H9 (cell line): ENCODE measurements at regions not wholly inside any gene's neighbourhood (a gene's known extent, or its start where the extent isn't known, plus 50 kb on each side); places are given as distances from the start of the nearest gene placed in this dataset.

Experiments used
- DNase-seq: peaks from one replicate; pipeline ENCODE4 v3.0.0-alpha.2; 2017
- H2AFZ ChIP-seq: one replicate; pipeline ENCODE4 v1.6.1; 2013; ENCODE audit warnings: mild to moderate bottlenecking, low read length, control low read depth, moderate library complexity
- H2AK5ac ChIP-seq: 2 replicates; pipeline ENCODE4 v1.6.1; 2013; ENCODE audit warnings: low read length, control low read depth, mixed read lengths; ENCODE audit not compliant: insufficient read length
- H2BK120ac ChIP-seq: one replicate; pipeline ENCODE4 v1.6.1; 2013; ENCODE audit warnings: low read depth, mild to moderate bottlenecking, low read length, control low read depth, inconsistent platforms; ENCODE audit not compliant: poor library complexity, severe bottlenecking
- H2BK12ac ChIP-seq: 2 replicates; pipeline ENCODE4 v1.6.1; 2013; ENCODE audit warnings: low read length, control low read depth, mixed read lengths, low read depth; ENCODE audit not compliant: insufficient read length
- H2BK15ac ChIP-seq: 2 replicates; pipeline ENCODE4 v1.6.1; 2013; ENCODE audit warnings: low read depth, low read length, control low read depth
- H2BK20ac ChIP-seq: one replicate; pipeline ENCODE4 v1.6.1; 2013; ENCODE audit warnings: low read depth, mild to moderate bottlenecking, low read length, control low read depth, inconsistent platforms; ENCODE audit not compliant: poor library complexity, severe bottlenecking
- H2BK5ac ChIP-seq: 2 replicates; pipeline ENCODE4 v1.6.1; 2013; ENCODE audit warnings: low read length, control low read depth, mixed read lengths; ENCODE audit not compliant: insufficient read length
- H3K14ac ChIP-seq: 2 replicates; pipeline ENCODE4 v1.6.1; 2013; ENCODE audit warnings: low read length, control low read depth; ENCODE audit not compliant: insufficient read depth
- H3K18ac ChIP-seq: 2 replicates; pipeline ENCODE4 v1.6.1; 2013; ENCODE audit warnings: low read depth, mild to moderate bottlenecking, mixed read lengths, low read length, control low read depth; ENCODE audit not compliant: insufficient read length
- H3K23ac ChIP-seq: 2 replicates; pipeline ENCODE4 v1.6.1; 2013; ENCODE audit warnings: low read length, control low read depth, mixed read lengths, low read depth; ENCODE audit not compliant: insufficient read length
- H3K23me2 ChIP-seq: 2 replicates; pipeline ENCODE4 v1.6.1; 2013; ENCODE audit warnings: low read depth, mild to moderate bottlenecking, mixed read lengths, low read length, control low read depth; ENCODE audit not compliant: insufficient read length, poor library complexity, severe bottlenecking
- H3K27ac ChIP-seq: 2 replicates; pipeline ENCODE4 v1.5.1; 2013; ENCODE audit warnings: low read length, control low read depth, mixed read lengths, low read depth; ENCODE audit not compliant: insufficient read length
- H3K27me3 ChIP-seq: 2 replicates; pipeline ENCODE4 v1.6.1; 2013; ENCODE audit warnings: low read length, control low read depth, inconsistent platforms; ENCODE audit not compliant: insufficient read depth
- H3K4ac ChIP-seq: 2 replicates; pipeline ENCODE4 v1.6.1; 2013; ENCODE audit warnings: low read depth, mild to moderate bottlenecking, control low read depth, inconsistent platforms, low read length, moderate library complexity
- H3K4me1 ChIP-seq: 2 replicates; pipeline ENCODE4 v1.6.1; 2013; ENCODE audit warnings: low read length, control low read depth, inconsistent platforms; ENCODE audit not compliant: insufficient read depth
- H3K4me2 ChIP-seq: 2 replicates; pipeline ENCODE4 v1.6.1; 2013; ENCODE audit warnings: low read length, control low read depth, mixed read lengths; ENCODE audit not compliant: insufficient read length, insufficient read depth
- H3K56ac ChIP-seq: 2 replicates; pipeline ENCODE4 v1.6.1; 2013; ENCODE audit warnings: low read depth, mild to moderate bottlenecking, mixed read lengths, low read length, control low read depth; ENCODE audit not compliant: insufficient read length
- H3K79me1 ChIP-seq: 2 replicates; pipeline ENCODE4 v1.6.1; 2013; ENCODE audit warnings: low read depth, mild to moderate bottlenecking, moderate library complexity, low read length, control low read depth, inconsistent platforms; ENCODE audit not compliant: insufficient read depth, poor library complexity, severe bottlenecking
- H3K79me2 ChIP-seq: 2 replicates; pipeline ENCODE4 v1.6.1; 2013; ENCODE audit warnings: low read length, control low read depth, inconsistent platforms; ENCODE audit not compliant: insufficient read depth
- H3K9ac ChIP-seq: 2 replicates; pipeline ENCODE4 v1.6.1; 2013; ENCODE audit warnings: low read length, control low read depth, mixed read lengths; ENCODE audit not compliant: insufficient read length; ENCODE audit errors: extremely low read depth
- H3K9me3 ChIP-seq: one replicate; pipeline ENCODE4 v1.6.1; 2013; ENCODE audit warnings: low read depth, low read length, inconsistent platforms; ENCODE audit not compliant: control insufficient read depth
- H3T11ph ChIP-seq: one replicate; pipeline ENCODE4 v1.6.1; 2013; ENCODE audit warnings: mild to moderate bottlenecking, low read length, control low read depth, inconsistent platforms
- H4K20me1 ChIP-seq: one replicate; pipeline ENCODE4 v1.6.1; 2013; ENCODE audit not compliant: control insufficient read depth, insufficient read length, insufficient read depth
- H4K5ac ChIP-seq: 2 replicates; pipeline ENCODE4 v1.6.1; 2013; ENCODE audit warnings: low read depth, mild to moderate bottlenecking, mixed read lengths, low read length, control low read depth; ENCODE audit not compliant: insufficient read length
- H4K8ac ChIP-seq: replicated peaks from 2 replicates; pipeline ENCODE4 v1.6.1; 2013; ENCODE audit warnings: low read length, control low read depth, mixed read lengths, low read depth; ENCODE audit not compliant: insufficient read length
- H4K91ac ChIP-seq: 2 replicates; pipeline ENCODE4 v1.6.1; 2013; ENCODE audit warnings: low read depth, mild to moderate bottlenecking, moderate library complexity, mixed read lengths, low read length, control low read depth; ENCODE audit not compliant: insufficient read length
- H3K27ac Mint-ChIP-seq, 3 experiments: 2 replicates in 2 of 3; 3 replicates in 1 of 3; pipeline ENCODE4 v1.8.0; 2020 to 2021; ENCODE audit warnings: mixed read lengths in 3 of 3, mild to moderate bottlenecking in 1 of 3, moderate library complexity in 1 of 3
- H3K27me3 Mint-ChIP-seq: 2 replicates; pipeline ENCODE4 v1.8.0; 2021; ENCODE audit warnings: low read depth, mild to moderate bottlenecking, moderate library complexity, mixed read lengths
- H3K36me3 Mint-ChIP-seq, 3 experiments: 2 replicates in 2 of 3; 3 replicates in 1 of 3; pipeline ENCODE4 v1.8.0; 2020 to 2021; ENCODE audit warnings: low read depth in 3 of 3, mixed read lengths in 3 of 3; ENCODE audit not compliant: insufficient read depth in 1 of 3
- H3K4me1 Mint-ChIP-seq, 2 experiments: 2 replicates each; pipeline ENCODE4 v1.8.0; 2020; ENCODE audit warnings: mixed read lengths in 2 of 2
- H3K4me3 Mint-ChIP-seq, 2 experiments: 2 replicates in 1 of 2; 3 replicates in 1 of 2; pipeline ENCODE4 v1.8.0; 2020 to 2021; ENCODE audit warnings: mild to moderate bottlenecking in 2 of 2, mixed read lengths in 2 of 2, moderate library complexity in 1 of 2
- H3K9me3 Mint-ChIP-seq, 2 experiments: 2 replicates in 1 of 2; 3 replicates in 1 of 2; pipeline ENCODE4 v1.8.0; 2020; ENCODE audit warnings: mild to moderate bottlenecking in 2 of 2, mixed read lengths in 2 of 2, moderate library complexity in 1 of 2
- CTCF ChIP-seq: fragments of 200-600 bp; sonication (generic); conservative IDR thresholded peaks from 3 replicates; pipeline ENCODE4 v1.8.0; 2021; ENCODE audit warnings: antibody characterized with exemption, mild to moderate bottlenecking
- WGBS: extraction: QIAGEN DNeasy Blood & Tissue Kit; methylation state at CpG from one replicate; pipeline ENCODE4 v1.1.7; 2013; ENCODE audit warnings: missing lambda C conversion rate, low lambda C conversion rate, mixed read lengths; ENCODE audit not compliant: insufficient read length; ENCODE audit errors: extremely low coverage; 5-methylcytosine and 5-hydroxymethylcytosine counted together

DNA sequence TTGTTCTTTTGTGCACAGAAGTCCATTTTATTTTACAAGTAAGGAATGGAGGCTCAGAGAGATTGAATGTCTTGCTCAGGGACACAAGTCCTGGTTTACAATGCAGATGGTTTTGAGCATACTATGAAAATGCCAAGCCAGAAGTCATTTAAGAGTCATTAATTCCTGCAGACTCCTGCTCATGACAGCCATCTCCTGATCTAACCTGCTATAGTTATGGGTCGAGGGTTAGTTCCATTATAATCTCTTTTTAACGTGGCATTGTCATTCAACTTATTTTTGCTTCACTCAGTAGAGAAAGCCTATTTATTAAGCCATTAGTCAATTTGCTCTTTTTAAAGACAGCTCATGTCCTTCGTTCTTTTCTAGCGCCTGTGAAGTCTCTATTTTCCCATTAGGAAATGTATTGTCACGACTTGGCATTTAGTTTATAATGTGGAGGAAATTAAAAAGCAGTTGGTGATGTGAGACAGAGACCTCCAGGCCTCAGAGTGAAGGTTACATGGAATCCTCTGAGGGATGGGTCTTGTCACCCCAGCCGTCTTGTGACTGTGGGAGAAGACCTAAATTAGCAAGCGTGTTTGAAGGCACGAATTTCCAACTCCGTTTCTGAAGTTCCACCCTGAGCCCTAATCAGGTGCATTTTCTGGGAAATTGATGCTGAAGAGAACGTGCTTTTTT lies 84.1 kb downstream of the ACTBL2 start:
- Histone ChIP-seq H2AK5ac (no peak overlapping the region), H2BK12ac (no peak overlapping the region), H3K14ac (no peak overlapping the region), H3K27ac (no peak overlapping the region), H3K23ac (no peak overlapping the region), H3K4ac (no peak overlapping the region), H4K91ac (no peak overlapping the region), H3K18ac (no peak overlapping the region), H4K8ac (no peak overlapping the region), H3K56ac (no peak overlapping the region), H3T11ph (no peak overlapping the region), H3K79me2 (no peaks in the 10 kb centered on the region), H2BK15ac (no peak overlapping the region), H2BK120ac (no peak overlapping the region), H4K20me1 (no peaks in the 10 kb centered on the region), H4K5ac (no peak overlapping the region), H3K9me3 (no peaks in the 10 kb centered on the region), H3K4me1 (no peaks in the 10 kb centered on the region), H2BK20ac (no peak overlapping the region), H3K23me2 (no peaks in the 10 kb centered on the region), H3K79me1 (no peaks in the 10 kb centered on the region), H3K9ac (no peak overlapping the region), H3K27me3 (no peaks in the 10 kb centered on the region), H2AFZ (no peak overlapping the region), H3K4me2 (no peak overlapping the region), H2BK5ac (no peak overlapping the region)
- H3K27me3 Mint-ChIP-seq: peaks cover 2% of the 10 kb centered on the region; the same call in 1 of the 2 replicates
- H3K36me3 Mint-ChIP-seq: no peaks in the 10 kb centered on the region
- no peak for TF ChIP-seq CTCF
- peaks cover 0 to 2% of the 10 kb centered on the region in 2 experiments; a peak in 1 of 5 replicates for H3K9me3 Mint-ChIP-seq
- WGBS: no CpG with 5 or more reads among the region's 10 CpGs
- DNase-seq: no peak
- no peak overlapping the region for H3K27ac Mint-ChIP-seq
- no peak overlapping the region for H3K4me3 Mint-ChIP-seq
- peaks cover 0 to 9% of the 10 kb centered on the region in 2 experiments; a peak in 2 of 4 replicates for H3K4me1 Mint-ChIP-seq
